CD4-positive, alpha-beta T cell (primary cell): ENCODE measurements at regions not wholly inside any gene's neighbourhood (a gene's known extent, or its start where the extent isn't known, plus 50 kb on each side); places are given as distances from the start of the nearest gene placed in this dataset.

Experiments
- ATAC-seq: fragments of 200-7000 bp; cut with Tn5 transposase; one replicate; pipeline ENCODE4 v1.10.0; 2022; ENCODE audit warnings: mild to moderate bottlenecking; ENCODE audit not compliant: poor library complexity
- CTCF ChIA-PET: fragments of 350-600 bp; sonication (Branson Sonifier 250); formaldehyde crosslinking; loops from one replicate; lab custom pipeline; 2021; ENCODE audit warnings: antibody characterized with exemption, inconsistent platforms; lab: Charles Lee
- POLR2A ChIA-PET: fragments of 350-600 bp; sonication (Branson Sonifier 250); formaldehyde crosslinking; loops from one replicate; lab custom pipeline; 2021; ENCODE audit warnings: antibody characterized with exemption, inconsistent platforms; lab: Charles Lee
- DNase-seq, 14 experiments: peaks; one replicate each; pipeline ENCODE4 v3.0.0-alpha.2; 2013 to 2020; ENCODE audit warnings: mixed read lengths in 2 of 14
- H3K27ac ChIP-seq, 2 donors: one replicate each; pipeline versions ENCODE4 v1.5.1 to v1.7.0; 2013; ENCODE audit warnings: low read length in 2 of 2, low read depth in 1 of 2, mild to moderate bottlenecking in 1 of 2
- H3K27me3 ChIP-seq, 2 experiments: 1 replicate in 1 of 2; 2 replicates in 1 of 2; pipeline versions ENCODE4 v1.6.1 to v1.7.0; 2013; ENCODE audit warnings: low read length in 2 of 2, control low read depth in 1 of 2, mild to moderate bottlenecking in 1 of 2, moderate library complexity in 1 of 2; ENCODE audit not compliant: insufficient read depth in 2 of 2, control insufficient read depth in 1 of 2
- H3K36me3 ChIP-seq: one replicate; pipeline ENCODE4 v1.6.1; 2013; ENCODE audit warnings: low read length, control low read depth; ENCODE audit not compliant: insufficient read depth
- H3K4me1 ChIP-seq: one replicate; pipeline ENCODE4 v1.6.1; 2013; ENCODE audit warnings: low read length, control low read depth; ENCODE audit not compliant: insufficient read depth
- H3K4me3 ChIP-seq: one replicate; pipeline ENCODE4 v1.5.1; 2013; ENCODE audit warnings: mild to moderate bottlenecking, low read length, moderate library complexity
- H3K9me3 ChIP-seq, 2 experiments: 1 replicate in 1 of 2; 2 replicates in 1 of 2; pipeline versions ENCODE4 v1.6.1 to v1.7.0; 2013; ENCODE audit warnings: low read length in 2 of 2, mild to moderate bottlenecking in 2 of 2, control low read depth in 1 of 2, moderate library complexity in 1 of 2; ENCODE audit not compliant: control insufficient read depth in 1 of 2, insufficient read depth in 1 of 2
- H3K27ac Mint-ChIP-seq: one replicate; pipeline ENCODE4 v1.8.0; 2020; ENCODE audit warnings: mixed read lengths
- H3K27me3 Mint-ChIP-seq: one replicate; pipeline ENCODE4 v1.8.0; 2021; ENCODE audit warnings: mixed read lengths
- H3K36me3 Mint-ChIP-seq: one replicate; pipeline ENCODE4 v1.8.0; 2021; ENCODE audit warnings: low read depth, mixed read lengths
- H3K4me1 Mint-ChIP-seq: one replicate; pipeline ENCODE4 v1.8.0; 2021; ENCODE audit warnings: low read depth, mixed read lengths
- H3K4me3 Mint-ChIP-seq: one replicate; pipeline ENCODE4 v1.8.0; 2020; ENCODE audit warnings: mild to moderate bottlenecking, mixed read lengths
- H3K9me3 Mint-ChIP-seq: one replicate; pipeline ENCODE4 v1.8.0; 2020; ENCODE audit warnings: mixed read lengths
- intact Hi-C, 2 experiments: fragments of 100-400 bp; cut with DNase I in 1 of 2; cut with micrococcal nuclease in 1 of 2; formaldehyde crosslinking; loops; one replicate each; pipeline versions ENCODE4 v1.15.1 to v1.9.0; 2023 to 2025; cut with DNase I, micrococcal nuclease
- TF ChIP-seq, protein P1 (sequence below): fragments of 200-600 bp; IDR thresholded peaks from one replicate; pipeline ENCODE4 v1.8.0; 2022; ENCODE audit warnings: antibody characterized with exemption, mild to moderate bottlenecking

DNA sequence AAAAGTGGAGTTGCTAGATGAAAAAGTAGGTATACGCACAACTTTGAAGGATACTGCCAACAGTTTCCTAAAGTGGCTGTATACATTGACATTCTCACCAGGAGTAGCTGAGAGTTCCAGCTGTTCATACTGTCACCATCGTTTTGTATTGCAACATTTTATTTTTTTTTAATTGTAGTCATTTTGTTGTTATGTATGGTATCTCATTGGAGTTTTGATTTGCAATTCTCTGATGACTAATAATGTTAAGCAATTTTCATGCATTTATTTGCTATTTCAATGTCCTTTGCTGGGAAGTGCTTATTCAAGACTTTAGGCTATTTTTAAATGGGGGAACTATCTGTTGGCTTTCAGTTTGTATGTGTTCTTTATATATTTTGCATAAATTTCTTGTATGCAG is 185.1 kb upstream of the TGFBR2 start:
- H3K27ac ChIP-seq = no peak overlapping the region
- H3K36me3 ChIP-seq = no peaks in the 10 kb centered on the region
- Mint-ChIP-seq H3K4me1 (no peaks in the 10 kb centered on the region), H3K27ac (no peak overlapping the region), H3K27me3 (no peaks in the 10 kb centered on the region), H3K36me3 (no peaks in the 10 kb centered on the region), H3K4me3 (no peak overlapping the region), H3K9me3 (no peaks in the 10 kb centered on the region)
- CTCF ChIA-PET = no interaction called here
- POLR2A ChIA-PET = no interaction called here
- H3K4me3 ChIP-seq = no peak overlapping the region
- ATAC-seq (no peak), DNase-seq (peak in 1 of 14 experiments; percentile 19)
- intact Hi-C loops = no loop called here
- H3K9me3 ChIP-seq = no peaks in the 10 kb centered on the region
- TF ChIP-seq, protein P1, sequence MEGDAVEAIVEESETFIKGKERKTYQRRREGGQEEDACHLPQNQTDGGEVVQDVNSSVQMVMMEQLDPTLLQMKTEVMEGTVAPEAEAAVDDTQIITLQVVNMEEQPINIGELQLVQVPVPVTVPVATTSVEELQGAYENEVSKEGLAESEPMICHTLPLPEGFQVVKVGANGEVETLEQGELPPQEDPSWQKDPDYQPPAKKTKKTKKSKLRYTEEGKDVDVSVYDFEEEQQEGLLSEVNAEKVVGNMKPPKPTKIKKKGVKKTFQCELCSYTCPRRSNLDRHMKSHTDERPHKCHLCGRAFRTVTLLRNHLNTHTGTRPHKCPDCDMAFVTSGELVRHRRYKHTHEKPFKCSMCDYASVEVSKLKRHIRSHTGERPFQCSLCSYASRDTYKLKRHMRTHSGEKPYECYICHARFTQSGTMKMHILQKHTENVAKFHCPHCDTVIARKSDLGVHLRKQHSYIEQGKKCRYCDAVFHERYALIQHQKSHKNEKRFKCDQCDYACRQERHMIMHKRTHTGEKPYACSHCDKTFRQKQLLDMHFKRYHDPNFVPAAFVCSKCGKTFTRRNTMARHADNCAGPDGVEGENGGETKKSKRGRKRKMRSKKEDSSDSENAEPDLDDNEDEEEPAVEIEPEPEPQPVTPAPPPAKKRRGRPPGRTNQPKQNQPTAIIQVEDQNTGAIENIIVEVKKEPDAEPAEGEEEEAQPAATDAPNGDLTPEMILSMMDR = no peak
- no peaks in the 10 kb centered on the region for H3K4me1 ChIP-seq
- H3K27me3 ChIP-seq = no peaks in the 10 kb centered on the region

GRCh38 chr3:30426293-30426993 is 180.0 kb upstream of the TGFBR2 start:
- TF ChIP-seq, protein P1 = no peak
- H3K27me3 ChIP-seq = no peaks in the 10 kb centered on the region
- no peaks in the 10 kb centered on the region for H3K36me3 ChIP-seq
- H3K4me1 ChIP-seq = no peaks in the 10 kb centered on the region
- Mint-ChIP-seq H3K27ac (no peak overlapping the region), H3K27me3 (no peaks in the 10 kb centered on the region), H3K4me1 (no peaks in the 10 kb centered on the region), H3K4me3 (no peak overlapping the region), H3K9me3 (peaks cover 2% of the 10 kb centered on the region), H3K36me3 (no peaks in the 10 kb centered on the region)
- ATAC-seq = no peak
- intact Hi-C loops = loop anchor here in 1 of 2 experiments (5.0 kb wide), 1 partner anchor 46 kb away; no protein-coding TSS in a partner anchor
- DNase-seq = no peak
- ChIA-PET CTCF (no interaction called here), POLR2A (interaction anchor here (0.6 kb wide), 1 partner anchor 116 kb away, joined by 4 read pairs; no protein-coding TSS in a partner anchor)
- H3K4me3 ChIP-seq = no peak overlapping the region
- H3K9me3 ChIP-seq = no peaks in the 10 kb centered on the region
- no peak overlapping the region for H3K27ac ChIP-seq

GRCh38 chr3:30428251-30428650 is 178.2 kb upstream of the TGFBR2 start:
- DNase-seq = no peak
- Mint-ChIP-seq H3K9me3 (peaks cover 2% of the 10 kb centered on the region), H3K27ac (no peak overlapping the region), H3K4me3 (no peak overlapping the region), H3K4me1 (no peaks in the 10 kb centered on the region), H3K27me3 (no peaks in the 10 kb centered on the region), H3K36me3 (no peaks in the 10 kb centered on the region)
- intact Hi-C loops = loop anchor here in 1 of 2 experiments (5.0 kb wide), 1 partner anchor 44 kb away; no protein-coding TSS in a partner anchor
- Histone ChIP-seq H3K9me3 (no peaks in the 10 kb centered on the region), H3K36me3 (no peaks in the 10 kb centered on the region), H3K27me3 (no peaks in the 10 kb centered on the region), H3K4me3 (no peak overlapping the region), H3K4me1 (no peaks in the 10 kb centered on the region), H3K27ac (no peak overlapping the region)
- CTCF ChIA-PET = no interaction called here
- ATAC-seq = no peak
- POLR2A ChIA-PET = no interaction called here
- TF ChIP-seq, protein P1 = no peak
